ENCODE measurements at regions not wholly inside any gene's neighbourhood (a gene's known extent, or its start where the extent isn't known, plus 50 kb on each side); places are given as distances from the start of the nearest gene placed in this dataset.
"Not testable (repeated sequence)": the region's sequence is repeated elsewhere in the genome, so short reads cannot be mapped to it uniquely, and the experiment has no call there.

- not testable (repeated sequence) for DNase-seq
These were observed 96.9 kb downstream of the NPIPB11 start for GRCh38 chr16:29309601-29310000.

DNA sequence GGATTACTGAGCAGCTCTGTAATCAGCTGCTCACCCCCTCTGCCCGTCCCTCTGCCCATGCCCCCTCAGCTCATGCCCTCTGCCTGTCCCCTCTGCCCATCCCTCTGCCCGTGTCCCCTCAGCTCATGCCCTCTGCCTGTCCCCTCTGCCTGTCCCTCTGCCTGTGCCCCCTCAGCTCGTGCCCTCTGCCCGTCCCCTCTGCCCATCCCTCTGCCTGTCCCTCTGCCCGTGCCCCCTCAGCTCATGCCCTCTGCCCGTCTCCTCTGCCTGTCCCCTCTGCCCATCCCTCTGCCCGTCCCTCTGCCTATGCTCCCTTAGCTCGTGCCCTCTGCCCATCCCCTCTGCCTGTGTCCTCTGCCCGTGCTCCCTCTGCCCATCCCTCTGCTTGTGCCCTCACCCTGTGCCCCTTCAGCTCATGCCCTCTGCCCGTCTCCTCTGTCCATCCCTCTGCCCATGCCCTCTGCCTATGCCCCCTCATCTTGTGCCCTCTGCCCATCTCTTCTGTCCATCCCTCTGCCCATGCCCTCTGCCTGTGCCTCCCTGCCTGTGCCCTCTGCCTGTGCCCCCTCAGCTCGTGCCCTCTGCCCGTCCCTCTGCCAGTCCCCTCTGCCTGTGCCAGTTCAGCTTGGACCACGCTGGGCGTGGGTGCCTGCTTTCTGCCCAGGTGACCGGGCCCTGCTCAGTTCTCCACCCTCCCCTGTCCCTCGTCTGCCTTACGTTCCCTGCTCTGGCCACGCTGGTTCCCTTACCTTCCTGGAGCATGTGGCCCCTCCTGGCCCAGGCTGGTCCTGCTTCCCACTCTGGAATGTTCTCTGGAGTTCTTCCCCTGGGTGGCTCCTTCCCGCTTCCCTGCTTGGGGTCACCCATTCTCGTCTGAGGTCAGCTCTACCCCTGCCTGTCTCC, 97.6 kb downstream of the NPIPB11 start:
- no peak for DNase-seq

DNA sequence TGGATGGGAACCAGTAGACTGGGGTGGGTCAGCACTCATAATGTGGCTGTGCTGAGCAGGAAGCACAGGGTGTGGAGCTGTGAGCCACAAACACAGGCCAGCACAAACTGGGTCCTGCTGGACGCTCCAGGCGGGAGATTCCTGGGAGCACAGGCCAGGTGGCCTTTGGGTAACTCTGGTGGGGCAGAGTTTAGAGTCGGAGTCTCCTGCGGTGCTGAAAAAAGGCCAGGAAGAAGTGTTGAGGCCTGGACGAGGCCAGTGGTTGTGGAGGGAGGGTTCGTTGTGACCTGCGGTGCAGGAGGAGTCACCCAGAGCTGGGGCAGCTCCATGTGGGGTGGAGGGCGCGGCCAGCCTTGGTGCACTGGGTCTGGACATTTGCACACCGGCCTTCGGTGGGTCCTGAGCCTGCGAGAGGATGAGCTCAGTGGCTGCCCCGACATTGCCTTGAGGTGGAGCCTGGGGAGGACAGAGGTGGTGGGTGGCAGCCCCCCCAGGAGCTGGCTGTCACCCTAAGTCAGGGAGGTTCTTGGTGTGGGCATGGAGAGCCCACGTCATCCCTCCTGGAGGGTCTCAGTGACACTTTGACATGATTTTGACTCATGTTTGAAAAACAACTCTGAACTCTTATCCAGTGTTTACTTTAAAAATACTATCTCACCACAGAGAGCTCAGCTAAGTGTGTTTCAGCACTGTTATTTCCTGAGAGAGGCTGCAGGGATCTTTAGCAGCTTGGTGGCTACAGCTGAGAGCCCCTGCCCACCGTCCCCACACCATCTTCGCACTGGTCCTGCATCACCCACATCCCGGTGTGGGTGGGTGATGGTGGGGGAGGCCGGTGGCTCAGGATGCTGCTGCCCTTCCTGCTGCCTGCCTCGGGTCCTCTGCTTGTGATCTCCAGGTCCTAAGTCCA, 98.7 kb downstream of the NPIPB11 start:
- DNase-seq, result no peak

- DNase-seq, result no peak
These were observed 99.4 kb downstream of the NPIPB11 start for GRCh38 chr16:29306943-29307597.

DNA sequence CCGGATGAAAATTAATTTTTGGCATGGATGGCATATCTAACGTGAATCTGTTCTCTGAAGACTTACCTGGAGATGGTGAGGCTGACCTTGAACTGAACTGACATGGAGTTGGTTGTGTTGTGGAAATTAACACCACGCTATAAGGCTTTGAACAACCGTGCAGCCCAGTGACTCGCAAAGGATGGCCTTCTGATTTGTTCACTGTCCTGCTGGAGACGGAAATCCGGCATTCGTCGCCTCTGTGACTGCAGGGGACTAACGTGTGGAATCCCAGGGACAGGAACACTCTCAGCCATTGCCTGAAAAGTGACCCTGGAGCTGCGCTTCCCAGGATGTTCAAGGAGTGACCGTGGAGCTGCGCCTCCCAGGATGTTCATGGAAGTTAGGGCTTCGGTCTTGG, 100.3 kb downstream of the NPIPB11 start:
- DNase-seq, result no peak

DNA sequence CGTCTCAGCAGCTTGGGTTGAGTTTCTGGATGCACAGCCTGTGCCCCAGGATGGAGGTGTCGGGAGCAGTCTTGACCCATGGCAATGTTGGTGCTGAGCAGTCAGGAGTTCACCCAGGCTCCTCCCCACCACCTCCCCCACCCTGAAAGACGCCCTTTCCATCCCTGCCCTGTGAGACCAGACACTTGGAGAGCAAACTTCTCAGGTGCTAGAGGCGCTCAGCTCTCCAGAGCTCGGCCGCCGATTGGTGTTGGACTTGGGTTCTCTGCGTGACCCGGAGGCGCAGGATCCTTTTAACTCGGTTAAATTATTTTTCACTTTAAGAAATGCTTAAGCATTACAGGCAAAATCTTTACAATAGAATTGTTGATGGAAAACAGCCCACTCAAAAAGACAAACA, 101.5 kb downstream of the NPIPB11 start:
- DNase-seq, result not testable (repeated sequence)

DNA sequence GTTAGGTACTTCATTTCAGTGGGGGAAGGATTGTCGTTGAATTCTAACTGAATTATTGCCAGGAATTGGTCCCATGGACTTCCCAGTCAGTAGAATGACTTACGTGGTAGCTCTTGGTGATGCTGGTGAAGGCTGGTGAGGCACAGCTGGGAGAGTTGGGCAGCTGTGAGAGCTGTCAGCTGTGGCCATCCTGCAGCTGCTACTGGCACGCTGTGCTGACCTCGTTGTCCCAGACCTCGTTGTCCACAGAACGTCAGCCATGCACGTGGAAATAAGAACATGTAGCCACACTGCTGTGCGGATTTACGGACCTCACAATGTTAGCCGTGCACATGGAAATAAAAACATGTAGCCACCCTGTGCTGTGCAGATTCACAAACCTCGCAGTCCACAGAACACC, 102.3 kb downstream of the NPIPB11 start:
- DNase-seq, result no peak

DNA sequence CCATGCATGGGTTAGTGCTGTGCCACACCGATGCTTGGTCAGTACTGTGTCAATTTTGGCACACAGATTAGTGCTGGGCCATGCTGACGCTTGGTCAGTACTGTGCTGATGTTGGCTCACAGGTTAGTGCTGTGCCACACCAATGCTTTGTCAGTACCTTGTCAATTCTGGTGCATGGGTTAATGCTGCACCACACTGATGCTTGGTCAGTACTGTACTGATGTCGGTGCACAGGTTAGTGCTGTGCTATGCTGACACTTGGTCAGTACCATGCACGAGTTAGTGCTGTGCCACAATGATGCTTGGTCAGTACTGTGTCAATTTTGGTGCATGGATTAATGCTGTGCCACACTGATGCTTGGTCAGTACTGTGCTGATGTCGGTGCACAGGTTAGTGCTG, 103.0 kb downstream of the NPIPB11 start:
- DNase-seq, result no peak

- no peak for DNase-seq
These were observed 103.5 kb downstream of the NPIPB11 start for GRCh38 chr16:29302976-29303375.

GRCh38 chr16:29302433-29302832, 104.1 kb downstream of the NPIPB11 start:
- DNase-seq, result not testable (repeated sequence)

GRCh38 chr16:29301662-29302285, 104.7 kb downstream of the NPIPB11 start:
- DNase-seq, result not testable (repeated sequence)

GRCh38 chr16:29300541-29301535, 105.7 kb downstream of the NPIPB11 start:
- DNase-seq, result not testable (repeated sequence)

- DNase-seq, result not testable (repeated sequence)
These were observed 106.5 kb downstream of the NPIPB11 start for GRCh38 chr16:29300030-29300491.

- DNase-seq, result not testable (repeated sequence)
These were observed 107.5 kb downstream of the NPIPB11 start for GRCh38 chr16:29298997-29299396.

GRCh38 chr16:29298307-29298706, 108.2 kb downstream of the NPIPB11 start:
- not testable (repeated sequence) for DNase-seq

- DNase-seq, result not testable (repeated sequence)
These were observed 108.7 kb downstream of the NPIPB11 start for GRCh38 chr16:29297809-29298177.

- not testable (repeated sequence) for DNase-seq
These were observed 109.2 kb downstream of the NPIPB11 start for GRCh38 chr16:29297144-29297808.

DNA sequence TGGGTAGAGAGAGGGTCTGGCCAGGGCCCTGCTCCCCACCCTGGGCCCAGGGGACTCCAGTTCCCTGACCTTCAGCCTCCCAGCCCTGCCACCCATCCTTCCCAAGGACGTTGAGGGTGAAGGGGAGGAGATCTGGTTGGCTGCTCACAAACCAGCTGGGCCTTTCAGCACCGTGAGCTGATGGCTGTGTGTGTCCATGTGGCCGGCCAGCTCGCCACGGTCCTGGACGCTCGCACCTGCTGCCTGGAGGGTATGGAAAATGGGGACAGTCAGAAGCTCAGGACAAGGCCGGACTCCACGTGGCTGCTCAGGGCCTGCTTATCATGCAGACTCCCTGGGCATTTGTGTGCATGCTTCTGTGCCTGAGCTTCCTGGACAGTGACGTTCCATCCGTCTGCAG, 110.3 kb downstream of the NPIPB11 start:
- DNase-seq, result not testable (repeated sequence)

DNA sequence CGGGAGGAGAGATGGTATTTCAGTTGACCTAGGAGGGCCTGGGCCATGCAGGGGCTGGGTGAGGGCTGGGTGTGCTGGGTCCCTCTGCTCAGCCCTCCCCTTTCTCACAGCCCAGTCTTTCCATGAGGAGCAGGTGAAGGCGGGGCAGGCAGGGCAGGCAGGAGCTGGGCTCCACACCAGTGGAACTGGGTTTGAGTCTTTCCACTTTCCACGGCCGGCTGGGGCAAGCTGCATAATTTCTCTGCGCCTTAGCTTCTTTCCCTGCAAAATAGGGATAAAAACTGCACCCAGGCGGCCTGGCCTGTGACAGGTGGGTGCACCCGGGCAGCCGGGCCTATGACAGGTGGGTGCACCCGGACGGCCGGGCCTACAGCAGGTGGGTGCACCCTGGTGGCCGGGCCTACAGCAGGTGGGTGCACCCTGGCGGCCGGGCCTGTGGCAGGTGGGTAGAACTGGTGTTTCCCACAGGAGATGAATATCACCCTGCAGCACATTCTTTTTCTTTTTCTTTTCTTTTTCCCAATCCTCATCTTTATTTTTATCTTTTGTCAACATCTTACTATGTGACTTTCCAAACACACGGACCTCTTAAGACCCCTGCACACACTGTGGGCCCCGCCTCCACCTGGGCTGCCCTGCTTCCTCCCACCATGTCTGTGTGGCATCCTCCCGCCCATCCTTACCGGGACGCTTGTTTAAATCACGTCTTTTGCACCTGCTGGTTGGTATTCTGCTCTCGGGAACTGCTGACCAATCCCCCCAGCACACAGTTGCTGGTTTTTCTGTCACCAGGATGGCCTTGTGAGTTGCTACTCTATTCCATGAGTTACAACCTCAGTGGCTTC, 111.3 kb downstream of the NPIPB11 start:
- not testable (repeated sequence) for DNase-seq

Data from DMS53 (cell line).